ENCODE measurements at regions not wholly inside any gene's neighbourhood (a gene's known extent, or its start where the extent isn't known, plus 50 kb on each side); places are given as distances from the start of the nearest gene placed in this dataset.

DNA sequence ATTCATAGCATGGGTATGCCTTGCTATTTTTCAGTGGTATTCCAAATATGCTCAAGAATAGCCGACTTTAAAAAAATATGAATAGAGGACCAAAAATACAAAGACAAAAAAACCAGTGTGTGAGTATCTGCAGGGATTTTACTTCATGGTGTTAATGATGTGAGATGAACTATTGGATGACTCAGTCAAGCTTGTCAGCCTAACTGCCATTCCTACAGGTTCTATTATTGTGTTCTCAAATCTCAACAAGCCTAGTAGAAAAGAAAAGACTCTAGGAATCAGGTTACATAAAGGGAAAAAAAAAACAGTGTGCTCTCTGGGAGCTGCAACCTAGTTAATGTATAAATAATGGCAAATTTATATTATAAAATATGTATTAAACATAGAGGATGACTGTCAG is 588.4 kb upstream of the BTBD3 start:
- TF ChIP-seq, protein P1, sequence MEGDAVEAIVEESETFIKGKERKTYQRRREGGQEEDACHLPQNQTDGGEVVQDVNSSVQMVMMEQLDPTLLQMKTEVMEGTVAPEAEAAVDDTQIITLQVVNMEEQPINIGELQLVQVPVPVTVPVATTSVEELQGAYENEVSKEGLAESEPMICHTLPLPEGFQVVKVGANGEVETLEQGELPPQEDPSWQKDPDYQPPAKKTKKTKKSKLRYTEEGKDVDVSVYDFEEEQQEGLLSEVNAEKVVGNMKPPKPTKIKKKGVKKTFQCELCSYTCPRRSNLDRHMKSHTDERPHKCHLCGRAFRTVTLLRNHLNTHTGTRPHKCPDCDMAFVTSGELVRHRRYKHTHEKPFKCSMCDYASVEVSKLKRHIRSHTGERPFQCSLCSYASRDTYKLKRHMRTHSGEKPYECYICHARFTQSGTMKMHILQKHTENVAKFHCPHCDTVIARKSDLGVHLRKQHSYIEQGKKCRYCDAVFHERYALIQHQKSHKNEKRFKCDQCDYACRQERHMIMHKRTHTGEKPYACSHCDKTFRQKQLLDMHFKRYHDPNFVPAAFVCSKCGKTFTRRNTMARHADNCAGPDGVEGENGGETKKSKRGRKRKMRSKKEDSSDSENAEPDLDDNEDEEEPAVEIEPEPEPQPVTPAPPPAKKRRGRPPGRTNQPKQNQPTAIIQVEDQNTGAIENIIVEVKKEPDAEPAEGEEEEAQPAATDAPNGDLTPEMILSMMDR (IDR thresholded peaks at IDR 0.05): no peak
- H3K9me3 ChIP-seq: no peaks in the 10 kb centered on the region
- no peaks in the 10 kb centered on the region for H3K27me3 ChIP-seq
- no peaks in the 10 kb centered on the region for H3K36me3 ChIP-seq
- DNase-seq (ENCODE audit: low spot score): no peak
- H3K27ac ChIP-seq: no peak overlapping the region
- H3K4me1 ChIP-seq: no peaks in the 10 kb centered on the region
- H3K4me3 ChIP-seq: no peak overlapping the region

DNA sequence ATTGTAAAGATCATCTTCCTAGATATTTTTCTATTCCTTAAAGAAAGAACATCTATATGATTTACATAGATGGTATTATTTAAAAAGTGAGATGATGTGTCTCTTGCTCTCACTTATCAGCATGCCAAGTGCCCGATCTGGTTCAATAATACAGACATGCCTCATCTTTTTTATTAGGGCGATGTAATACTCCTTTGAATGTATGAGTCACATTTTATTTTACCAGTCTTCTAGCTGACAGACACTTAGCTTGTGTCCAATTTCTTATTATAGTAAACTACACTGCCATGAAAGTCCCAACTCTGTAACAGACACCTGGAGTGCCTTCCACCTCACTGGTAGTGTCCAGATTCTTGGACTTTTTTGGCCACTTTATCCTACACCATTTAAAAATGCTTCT is 586.6 kb upstream of the BTBD3 start:
- H3K36me3 ChIP-seq: no peaks in the 10 kb centered on the region
- TF ChIP-seq, protein P1 (IDR thresholded peaks at IDR 0.05): no peak
- H3K9me3 ChIP-seq: no peaks in the 10 kb centered on the region
- H3K27me3 ChIP-seq: no peaks in the 10 kb centered on the region
- no peak overlapping the region for H3K4me3 ChIP-seq
- DNase-seq (ENCODE audit: low spot score): no peak
- H3K27ac ChIP-seq: no peak overlapping the region
- H3K4me1 ChIP-seq: no peaks in the 10 kb centered on the region

DNA sequence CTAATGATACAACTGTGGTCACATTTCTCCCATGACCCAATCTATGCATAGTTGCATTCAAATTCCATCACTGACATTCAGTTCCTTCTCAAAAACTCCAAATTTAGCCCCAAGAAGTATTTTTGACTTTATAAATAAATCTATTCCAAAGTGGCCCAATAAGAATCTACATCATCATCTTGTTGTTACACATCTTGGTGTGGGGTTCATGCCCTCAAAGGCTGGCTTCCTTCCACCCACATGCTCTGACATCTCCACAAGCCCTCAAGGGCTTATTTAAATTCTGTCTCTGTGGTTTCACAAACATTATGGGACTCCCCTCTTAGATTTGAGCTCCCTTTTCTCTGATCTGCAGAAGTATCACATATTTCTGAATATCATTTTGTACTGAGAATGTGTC is 585.3 kb upstream of the BTBD3 start:
- TF ChIP-seq, protein P1 (IDR thresholded peaks at IDR 0.05): no peak
- no peak for DNase-seq (ENCODE audit: low spot score)
- Histone ChIP-seq H3K27ac (no peak overlapping the region), H3K4me3 (no peak overlapping the region), H3K36me3 (no peaks in the 10 kb centered on the region), H3K27me3 (no peaks in the 10 kb centered on the region), H3K9me3 (no peaks in the 10 kb centered on the region), H3K4me1 (no peaks in the 10 kb centered on the region)

DNA sequence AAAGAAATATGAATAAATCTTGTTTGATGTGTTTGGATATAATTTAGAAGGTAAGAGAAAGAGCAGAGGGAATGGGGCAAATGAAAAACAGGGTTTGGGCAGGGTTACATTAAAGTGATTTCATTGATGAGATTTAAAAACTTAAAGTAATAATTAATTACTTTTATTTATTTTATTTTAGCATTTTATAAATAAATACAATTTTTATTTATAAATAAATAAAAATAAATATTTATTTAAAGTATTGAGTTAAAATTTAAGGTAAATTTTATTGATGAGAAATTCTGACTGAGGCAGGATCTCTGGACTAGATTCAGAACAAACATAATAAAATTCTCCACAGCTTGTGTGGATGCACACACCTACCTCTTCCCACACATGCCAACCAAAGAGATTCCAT is 584.1 kb upstream of the BTBD3 start:
- TF ChIP-seq, protein P1 (IDR thresholded peaks at IDR 0.05): no peak
- no peak overlapping the region for H3K4me3 ChIP-seq
- H3K4me1 ChIP-seq: no peaks in the 10 kb centered on the region
- H3K9me3 ChIP-seq: no peaks in the 10 kb centered on the region
- H3K36me3 ChIP-seq: no peaks in the 10 kb centered on the region
- no peak overlapping the region for H3K27ac ChIP-seq
- no peaks in the 10 kb centered on the region for H3K27me3 ChIP-seq
- no peak for DNase-seq (ENCODE audit: low spot score)

DNA sequence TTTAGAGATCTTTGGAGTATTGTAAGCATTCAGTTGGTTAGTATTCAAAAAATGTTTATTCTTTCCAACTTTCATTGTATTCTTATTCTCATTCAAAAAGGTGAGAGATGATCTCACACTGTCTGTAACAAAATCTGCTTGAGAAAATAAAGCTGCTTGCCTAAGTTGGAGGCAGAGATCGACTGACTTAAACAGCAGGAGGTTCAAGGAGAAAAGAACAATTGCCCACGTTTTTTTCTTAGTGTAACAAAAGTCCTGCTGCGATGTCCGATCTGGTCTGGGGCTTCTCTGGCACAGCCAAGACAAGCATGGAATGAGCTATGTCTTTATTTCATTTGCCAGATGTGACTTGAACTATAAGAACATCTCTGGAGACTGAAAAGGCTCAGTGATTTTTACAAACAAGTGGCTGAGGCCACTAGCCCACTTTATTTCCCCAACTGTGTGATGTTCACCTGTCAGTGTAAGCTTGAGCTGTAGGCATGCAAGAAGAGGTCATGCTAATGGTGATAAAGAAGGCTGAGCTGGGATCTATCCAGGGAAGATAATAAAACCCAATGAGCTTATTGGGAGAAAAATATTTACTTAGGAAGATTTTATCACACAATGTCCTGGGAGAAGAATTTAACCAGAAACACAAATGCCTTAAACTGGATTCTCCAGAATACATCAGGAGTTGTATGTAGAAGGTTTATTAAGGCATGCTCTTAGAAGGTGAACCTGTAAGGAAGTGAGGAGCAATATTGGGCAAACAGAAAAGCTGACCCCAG is 580.1 kb upstream of the BTBD3 start:
- Histone ChIP-seq H3K27me3 (no peaks in the 10 kb centered on the region), H3K4me3 (no peak overlapping the region), H3K9me3 (no peaks in the 10 kb centered on the region), H3K36me3 (no peaks in the 10 kb centered on the region), H3K4me1 (no peaks in the 10 kb centered on the region), H3K27ac (no peak overlapping the region)
- TF ChIP-seq, protein P1 (IDR thresholded peaks at IDR 0.05): no peak
- DNase-seq (ENCODE audit: low spot score): no peak

Data from right atrium auricular region (tissue), 2 donors.